DMS114 treated with DMSO at 0.1 percent for 48 hours (cell line): ENCODE measurements at regions not wholly inside any gene's neighbourhood (a gene's known extent, or its start where the extent isn't known, plus 50 kb on each side); places are given as distances from the start of the nearest gene placed in this dataset.

ENCODE experiments used
- DNase-seq: peaks from one replicate; lab custom pipeline; 2025; ENCODE audit not compliant: unreplicated experiment; lab: John Stamatoyannopoulos, UW

- DNase-seq: no peak
Measured at GRCh38 chr7:88442413-88442812, 135.7 kb upstream of the STEAP4 start.

- DNase-seq: no peak
Measured at GRCh38 chr7:88437132-88437531, 130.4 kb upstream of the STEAP4 start.

GRCh38 chr7:88432301-88432700 lies 125.6 kb upstream of the STEAP4 start:
- no peak for DNase-seq

- DNase-seq: no peak
Measured at GRCh38 chr7:88431882-88432281, 125.2 kb upstream of the STEAP4 start.

GRCh38 chr7:88429382-88429781 lies 122.7 kb upstream of the STEAP4 start:
- no peak for DNase-seq

GRCh38 chr7:88402529-88402928 lies 95.8 kb upstream of the STEAP4 start:
- no peak for DNase-seq

GRCh38 chr7:88401009-88401623 lies 94.4 kb upstream of the STEAP4 start:
- DNase-seq: peak; percentile 3

- DNase-seq: no peak
Measured at GRCh38 chr7:88399696-88400240, 93.1 kb upstream of the STEAP4 start.

GRCh38 chr7:88399036-88399435 lies 92.3 kb upstream of the STEAP4 start:
- DNase-seq: no peak

GRCh38 chr7:88398459-88398858 lies 91.8 kb upstream of the STEAP4 start:
- no peak for DNase-seq

GRCh38 chr7:88396948-88397322 lies 90.2 kb upstream of the STEAP4 start:
- DNase-seq: no peak

- no peak for DNase-seq
Measured at GRCh38 chr7:88396295-88396947, 89.7 kb upstream of the STEAP4 start.

GRCh38 chr7:88395715-88396114 lies 89.0 kb upstream of the STEAP4 start:
- DNase-seq: no peak

- no peak for DNase-seq
Measured at GRCh38 chr7:88391247-88391646, 84.6 kb upstream of the STEAP4 start.

- no peak for DNase-seq
Measured at GRCh38 chr7:88387368-88387767, 80.7 kb upstream of the STEAP4 start.

GRCh38 chr7:88386665-88387156 lies 80.0 kb upstream of the STEAP4 start:
- DNase-seq: no peak

GRCh38 chr7:88377434-88377833 lies 70.7 kb upstream of the STEAP4 start:
- DNase-seq: no peak

- no peak for DNase-seq
Measured at GRCh38 chr7:88368686-88369085, 62.0 kb upstream of the STEAP4 start.

- no peak for DNase-seq
Measured at GRCh38 chr7:88366845-88367244, 60.2 kb upstream of the STEAP4 start.

- DNase-seq: no peak
Measured at GRCh38 chr7:88363869-88364268, 57.2 kb upstream of the STEAP4 start.

- no peak for DNase-seq
Measured at GRCh38 chr7:88363249-88363648, 56.6 kb upstream of the STEAP4 start.

GRCh38 chr7:88361357-88361756 lies 54.7 kb upstream of the STEAP4 start:
- DNase-seq: no peak

GRCh38 chr7:88358881-88359280 lies 52.2 kb upstream of the STEAP4 start:
- no peak for DNase-seq
